T47D (cell line): ENCODE measurements at regions not wholly inside any gene's neighbourhood (a gene's known extent, or its start where the extent isn't known, plus 50 kb on each side); places are given as distances from the start of the nearest gene placed in this dataset.

ENCODE experiments used
- DNase-seq, 2 experiments: peaks; one replicate each; pipeline versions ENCODE4 v3.0.0 to v3.0.0-alpha.2; 2011 to 2012; ENCODE audit warnings: low read depth in 1 of 2, low spot score in 1 of 2
- JUND ChIP-seq: IDR thresholded peaks from 2 replicates; pipeline ENCODE4 v1.6.1; 2012; ENCODE audit warnings: low read depth
- in situ Hi-C: cut with HindIII; loops from 2 replicates; pipeline ENCODE4 v1.10.0; 2016; ENCODE audit warnings: low sequenced_read_pairs, low pct_unique_long_range_greater_than_20kb

- DNase-seq = no peak
- in situ Hi-C loops = no loop called here
- TF ChIP-seq JUND = no peak
Observed at GRCh38 chr14:47739541-47739940, 64.1 kb upstream of the MDGA2 start.

GRCh38 chr14:47730296-47730695 lies 54.9 kb upstream of the MDGA2 start:
- no peak for DNase-seq
- in situ Hi-C loops = no loop called here
- no peak for TF ChIP-seq JUND
